A549 (cell line): ENCODE measurements at regions not wholly inside any gene's neighbourhood (a gene's known extent, or its start where the extent isn't known, plus 50 kb on each side); places are given as distances from the start of the nearest gene placed in this dataset.

ENCODE experiments used
- ATAC-seq, 2 experiments: fragments of 200-7000 bp in 1 of 2; fragments of >200 bp in 1 of 2; cut with Nextera tagmentation in 1 of 2; cut with Tn5 transposase in 1 of 2; 3 replicates each; pipeline versions ENCODE4 v1.8.0 to v1.9.1; 2018 to 2020; ENCODE audit warnings: mild to moderate bottlenecking in 1 of 2, moderate library complexity in 1 of 2
- CTCF ChIA-PET: fragments of 300-600 bp; sonication (Branson Sonifier 250); formaldehyde crosslinking; extraction: SDS; loops from one replicate; lab custom pipeline; 2021; ENCODE audit warnings: antibody characterized with exemption, inconsistent platforms; lab: Yijun Ruan, JAX
- POLR2A ChIA-PET: fragments of 350-600 bp; formaldehyde crosslinking; extraction: SDS; loops from one replicate; lab custom pipeline; 2021; ENCODE audit warnings: antibody characterized with exemption, inconsistent platforms; lab: Yijun Ruan, JAX
- DNase-seq, 2 experiments: peaks; one replicate each; pipeline versions ENCODE4 v3.0.0 to v3.0.0-alpha.2; 2011 to 2016; ENCODE audit warnings: low read depth in 1 of 2, low spot score in 1 of 2
- FAIRE-seq: peaks from 2 replicates; lab custom pipeline; 2011; peaks lifted over from hg19 to GRCh38; lab: Jason Lieb, UNC
- H3K27ac ChIP-seq, 2 experiments: fragments of >200 bp; sonication (Bioruptor Twin); formaldehyde crosslinking; 3 replicates each; pipeline ENCODE4 v1.5.1; 2016 to 2017
- H3K4me1 ChIP-seq: fragments of >200 bp; sonication (Bioruptor Twin); formaldehyde crosslinking; 3 replicates; pipeline ENCODE4 v1.6.1; 2016
- H3K4me2 ChIP-seq: fragments of >200 bp; sonication (Bioruptor Twin); formaldehyde crosslinking; 3 replicates; pipeline ENCODE4 v1.6.1; 2016
- H3K4me3 ChIP-seq: fragments of >200 bp; sonication (Bioruptor Twin); formaldehyde crosslinking; 3 replicates; pipeline ENCODE4 v1.5.1; 2016
- H3K9me3 ChIP-seq: fragments of >200 bp; sonication (Bioruptor Twin); formaldehyde crosslinking; 3 replicates; pipeline ENCODE4 v1.6.1; 2016
- ATOH8 ChIP-seq: fragments of 250-450 bp; sonication (Bioruptor Pico); IDR thresholded peaks from 2 replicates; pipeline ENCODE4 v1.5.0; 2020; ENCODE audit warnings: low read depth, mild to moderate bottlenecking, moderate library complexity
- BHLHE40 ChIP-seq: IDR thresholded peaks from 2 replicates; pipeline ENCODE4 v1.6.1; 2012; ENCODE audit warnings: low read depth, low read length, inconsistent platforms
- CBX2 ChIP-seq: fragments of 200-600 bp; sonication (generic); IDR thresholded peaks from 2 replicates; pipeline ENCODE4 v1.6.1; 2016; ENCODE audit warnings: low read depth, mild to moderate bottlenecking, borderline replicate concordance
- CEBPB ChIP-seq, 2 experiments: fragments of >200 bp in 1 of 2; sonication (Bioruptor Twin) in 1 of 2; formaldehyde crosslinking in 1 of 2; IDR thresholded peaks; 2 replicates each; pipeline ENCODE4 v1.6.1; 2012 to 2016
- CTCF ChIP-seq: fragments of >200 bp; sonication (Bioruptor Twin); formaldehyde crosslinking; IDR thresholded peaks from 3 replicates; pipeline ENCODE4 v1.5.1; 2016
- EHMT2 ChIP-seq: fragments of 200-600 bp; sonication (generic); IDR thresholded peaks from 2 replicates; pipeline ENCODE4 v1.6.1; 2016; ENCODE audit warnings: antibody characterized with exemption, low read depth, mild to moderate bottlenecking, moderate library complexity
- EP300 ChIP-seq, 2 experiments: fragments of >200 bp; sonication (Bioruptor Twin); formaldehyde crosslinking; IDR thresholded peaks; 2 replicates in 1 of 2; 3 replicates in 1 of 2; pipeline ENCODE4 v1.6.1; 2016 to 2017
- ESRRA ChIP-seq: fragments of 150-350 bp; IDR thresholded peaks from 2 replicates; pipeline ENCODE4 v1.6.1; 2014; ENCODE audit warnings: mild to moderate bottlenecking, low read length, borderline replicate concordance
- FOSL2 ChIP-seq, 2 experiments: fragments of 450-650 bp in 1 of 2; fragments of >200 bp in 1 of 2; sonication (Bioruptor Twin) in 1 of 2; formaldehyde crosslinking; IDR thresholded peaks; 2 replicates each; pipeline versions ENCODE4 v1.5.0 to v1.6.1; 2016 to 2020; ENCODE audit warnings: mild to moderate bottlenecking in 1 of 2, moderate library complexity in 1 of 2
- GATA3 ChIP-seq: IDR thresholded peaks from 2 replicates; pipeline ENCODE4 v1.6.1; 2012; ENCODE audit warnings: borderline replicate concordance
- HDAC2 ChIP-seq: fragments of 200-600 bp; sonication (generic); IDR thresholded peaks from 2 replicates; pipeline ENCODE4 v1.6.1; 2016
- HMGXB4 ChIP-seq: fragments of 250-450 bp; sonication (Bioruptor Pico); IDR thresholded peaks from 2 replicates; pipeline ENCODE4 v1.5.0; 2021; ENCODE audit warnings: mild to moderate bottlenecking, moderate library complexity, borderline replicate concordance
- HOXA7 ChIP-seq: fragments of 250-450 bp; sonication (Bioruptor Pico); IDR thresholded peaks from 2 replicates; pipeline ENCODE4 v1.5.0; 2020; ENCODE audit warnings: mild to moderate bottlenecking, moderate library complexity
- HOXB13 ChIP-seq: fragments of 250-450 bp; sonication (Bioruptor Pico); IDR thresholded peaks from 2 replicates; pipeline ENCODE4 v1.5.0; 2020; ENCODE audit warnings: low read depth, mild to moderate bottlenecking, moderate library complexity
- NFE2L2 ChIP-seq: fragments of 150-350 bp; conservative IDR thresholded peaks from 2 replicates; pipeline ENCODE4 v1.6.1; 2014; ENCODE audit warnings: low read length
- PHF8 ChIP-seq: fragments of 200-600 bp; sonication (generic); IDR thresholded peaks from 2 replicates; pipeline ENCODE4 v1.6.1; 2016; ENCODE audit warnings: low read depth, mild to moderate bottlenecking, antibody characterized with exemption, moderate library complexity, borderline replicate concordance
- RAD21 ChIP-seq, 2 experiments: fragments of >200 bp in 1 of 2; sonication (Bioruptor Twin) in 1 of 2; formaldehyde crosslinking in 1 of 2; IDR thresholded peaks in 1 of 2; conservative IDR thresholded peaks in 1 of 2; 2 replicates in 1 of 2; 3 replicates in 1 of 2; pipeline ENCODE4 v1.6.1; 2012 to 2018; ENCODE audit warnings: inconsistent platforms in 1 of 2
- RCOR1 ChIP-seq: fragments of 150-350 bp; IDR thresholded peaks from 2 replicates; pipeline ENCODE4 v1.6.1; 2014; ENCODE audit warnings: antibody characterized with exemption, low read length, low read depth
- REST ChIP-seq: fragments of 200-600 bp; sonication (generic); IDR thresholded peaks from 2 replicates; pipeline ENCODE4 v1.6.1; 2016; ENCODE audit warnings: antibody characterized with exemption, mild to moderate bottlenecking, moderate library complexity
- RFX5 ChIP-seq: fragments of 450-650 bp; IDR thresholded peaks from 2 replicates; pipeline ENCODE4 v1.7.1; 2014; ENCODE audit warnings: antibody characterized with exemption, mild to moderate bottlenecking, moderate library complexity
- TFCP2L1 ChIP-seq: fragments of 250-450 bp; sonication (Bioruptor Pico); IDR thresholded peaks from 2 replicates; pipeline ENCODE4 v1.5.0; 2021; ENCODE audit warnings: mild to moderate bottlenecking
- USF2 ChIP-seq: fragments of 450-650 bp; IDR thresholded peaks from 2 replicates; pipeline ENCODE4 v1.6.1; 2014; ENCODE audit warnings: antibody characterized with exemption
- WGBS: methylation state at CpG from one replicate; pipeline ENCODE4 v1.1.6; 2017; ENCODE audit errors: missing lambda C conversion rate; 5-methylcytosine and 5-hydroxymethylcytosine counted together

GRCh38 chr1:82829527-82829926 is 1028.8 kb downstream of the ADGRL2 start (continued):
- TF ChIP-seq CEBPB (IDR thresholded peaks at IDR 0.05): no peak
- TF ChIP-seq RCOR1: no peak
- TF ChIP-seq CBX2: no peak
- no peak for TF ChIP-seq ESRRA
- TF ChIP-seq EP300 (IDR thresholded peaks at IDR 0.05): no peak
- TF ChIP-seq BHLHE40: no peak
- TF ChIP-seq RAD21 (conservative IDR thresholded peaks at IDR 0.05 in 1 of 2, IDR thresholded peaks at IDR 0.05 in 1 of 2): no peak
- TF ChIP-seq EHMT2: no peak
- TF ChIP-seq HMGXB4 (CRISPR knock-in tag): no peak

- FAIRE-seq: no peak
Observed at GRCh38 chr1:82823876-82824275, 1023.1 kb downstream of the ADGRL2 start.

More at GRCh38 chr1:82823876-82824275, 1023.1 kb downstream of the ADGRL2 start:
- Histone ChIP-seq H3K27ac (no peak overlapping the region), H3K4me1 (no peaks in the 10 kb centered on the region), H3K4me3 (no peak overlapping the region), H3K4me2 (no peak overlapping the region), H3K9me3 (no peaks in the 10 kb centered on the region)
- ATAC-seq (no peak), DNase-seq (no peak)
- 40% methylated on average over 3 of the region's 3 CpGs for WGBS
- POLR2A ChIA-PET: no interaction called here
- TF ChIP-seq ATOH8 (CRISPR knock-in tag) (no peak), HOXB13 (no peak), PHF8 (no peak), RFX5 (no peak), REST (no peak), FOSL2 (IDR thresholded peaks at IDR 0.05) (no peak), FOSL2 (CRISPR knock-in tag; IDR thresholded peaks at IDR 0.05) (no peak), EP300 (IDR thresholded peaks at IDR 0.05) (no peak), GATA3 (no peak), ESRRA (no peak), TFCP2L1 (CRISPR knock-in tag) (no peak), NFE2L2 (no peak), HDAC2 (no peak), USF2 (no peak), CTCF (no peak), HOXA7 (no peak)
- CTCF ChIA-PET: interaction anchor here (0.8 kb wide), 1 partner anchor 12 kb away, joined by 3 read pairs; no protein-coding TSS in a partner anchor
